Gastroesophageal sphincter (tissue), 3 donors: ENCODE measurements at regions not wholly inside any gene's neighbourhood (a gene's known extent, or its start where the extent isn't known, plus 50 kb on each side); places are given as distances from the start of the nearest gene placed in this dataset.

ENCODE experiments used
- EP300 ChIP-seq: sonication (generic); formaldehyde crosslinking; IDR thresholded peaks from one replicate; pipeline ENCODE4 v1.6.1; 2017; ENCODE audit warnings: antibody characterized with exemption, mild to moderate bottlenecking
- POLR2A ChIP-seq, 2 donors: fragments of 450-650 bp; IDR thresholded peaks; one replicate each; pipeline ENCODE4 v1.6.1; 2017; ENCODE audit warnings: antibody characterized with exemption in 2 of 2, mild to moderate bottlenecking in 2 of 2, moderate library complexity in 1 of 2
- POLR2AphosphoS5 ChIP-seq: sonication (generic); formaldehyde crosslinking; IDR thresholded peaks from one replicate; pipeline ENCODE4 v1.6.1; 2017; ENCODE audit warnings: antibody characterized with exemption
- TF ChIP-seq, protein P1 (sequence below), 4 experiments: fragments of 200-600 bp in 2 of 4; fragments of 450-650 bp in 2 of 4; sonication (generic) in 1 of 4; IDR thresholded peaks; one replicate each; pipeline ENCODE4 v1.5.1; 2017 to 2019; ENCODE audit warnings: antibody characterized with exemption in 4 of 4, mild to moderate bottlenecking in 2 of 4, moderate library complexity in 2 of 4

DNA sequence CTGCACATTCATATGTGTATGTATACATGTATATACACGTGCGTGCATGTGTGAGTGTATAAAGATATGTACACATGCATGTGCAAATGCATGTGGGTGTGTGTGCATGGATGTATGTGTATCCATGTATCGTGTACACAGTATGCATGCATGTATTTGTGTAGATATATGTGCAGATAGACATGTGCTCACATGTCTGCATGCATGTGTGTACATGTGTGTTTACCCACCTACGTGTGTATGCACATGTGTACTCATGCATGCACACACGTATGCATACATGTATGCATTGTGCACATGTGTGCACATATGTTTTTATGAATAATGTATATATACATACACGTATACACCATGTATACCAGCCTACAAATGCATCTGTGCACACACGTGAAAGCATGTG lies 80.3 kb upstream of the ZNF322 start:
- TF ChIP-seq POLR2AphosphoS5 (no peak), EP300 (no peak), POLR2A (IDR thresholded peaks at IDR 0.05) (no peak)
- TF ChIP-seq, protein P1, sequence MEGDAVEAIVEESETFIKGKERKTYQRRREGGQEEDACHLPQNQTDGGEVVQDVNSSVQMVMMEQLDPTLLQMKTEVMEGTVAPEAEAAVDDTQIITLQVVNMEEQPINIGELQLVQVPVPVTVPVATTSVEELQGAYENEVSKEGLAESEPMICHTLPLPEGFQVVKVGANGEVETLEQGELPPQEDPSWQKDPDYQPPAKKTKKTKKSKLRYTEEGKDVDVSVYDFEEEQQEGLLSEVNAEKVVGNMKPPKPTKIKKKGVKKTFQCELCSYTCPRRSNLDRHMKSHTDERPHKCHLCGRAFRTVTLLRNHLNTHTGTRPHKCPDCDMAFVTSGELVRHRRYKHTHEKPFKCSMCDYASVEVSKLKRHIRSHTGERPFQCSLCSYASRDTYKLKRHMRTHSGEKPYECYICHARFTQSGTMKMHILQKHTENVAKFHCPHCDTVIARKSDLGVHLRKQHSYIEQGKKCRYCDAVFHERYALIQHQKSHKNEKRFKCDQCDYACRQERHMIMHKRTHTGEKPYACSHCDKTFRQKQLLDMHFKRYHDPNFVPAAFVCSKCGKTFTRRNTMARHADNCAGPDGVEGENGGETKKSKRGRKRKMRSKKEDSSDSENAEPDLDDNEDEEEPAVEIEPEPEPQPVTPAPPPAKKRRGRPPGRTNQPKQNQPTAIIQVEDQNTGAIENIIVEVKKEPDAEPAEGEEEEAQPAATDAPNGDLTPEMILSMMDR (IDR thresholded peaks at IDR 0.05), result no peak
